K562 (cell line): ENCODE measurements at regions not wholly inside any gene's neighbourhood (a gene's known extent, or its start where the extent isn't known, plus 50 kb on each side); places are given as distances from the start of the nearest gene placed in this dataset.

Experiments
- ATAC-seq: fragments of 200-7000 bp; cut with Tn5 transposase; 3 replicates; pipeline ENCODE4 v1.9.1; 2020; ENCODE audit warnings: moderate library complexity
- BruUV-seq: library from RNA; stranded (reverse); fragments of 400-500 nt; replicated peaks from 2 replicates; lab custom pipeline; 2021; lab: Mats Ljungman, UMichigan
- CTCF ChIA-PET: fragments of 300-600 bp; formaldehyde crosslinking; extraction: SDS; loops from one replicate; lab custom pipeline; 2021; ENCODE audit warnings: low intra/inter-chr PET ratio; lab: Yijun Ruan, JAX
- POLR2A ChIA-PET: fragments of 300-600, 350-650 bp; sonication (Branson Sonifier 250); formaldehyde crosslinking; extraction: SDS; loops from one replicate; lab custom pipeline; 2021; ENCODE audit warnings: antibody characterized with exemption, inconsistent platforms; lab: Yijun Ruan, JAX
- DNase-seq, 4 experiments: peaks; one replicate each; pipeline versions ENCODE4 v3.0.0 to v3.0.0-alpha.2; 2011 to 2018; ENCODE audit warnings: low spot score in 3 of 4, mixed read lengths in 3 of 4; ENCODE audit errors: extremely low read depth in 1 of 4
- FAIRE-seq: peaks from 2 replicates; lab custom pipeline; 2011; peaks lifted over from hg19 to GRCh38; lab: Jason Lieb, UNC
- H2AFZ ChIP-seq: 2 replicates; pipeline ENCODE4 v1.6.0; 2011; ENCODE audit warnings: low read depth, low read length, control low read depth, inconsistent platforms
- H3K27ac ChIP-seq: fragments of 200-600 bp; 3 replicates; pipeline ENCODE4 v1.8.0; 2011; ENCODE audit warnings: low read depth, mild to moderate bottlenecking, control low read depth, inconsistent platforms, low read length, moderate library complexity, mixed read lengths; ENCODE audit errors: extremely low read depth
- H3K27me3 ChIP-seq, 2 experiments: fragments of 300-600 bp in 1 of 2; 2 replicates in 1 of 2; 3 replicates in 1 of 2; pipeline versions ENCODE4 v1.6.0 to v1.8.0; 2011; ENCODE audit warnings: inconsistent platforms in 2 of 2, low read length in 2 of 2, mild to moderate bottlenecking in 1 of 2, mixed read lengths in 1 of 2, moderate library complexity in 1 of 2; ENCODE audit not compliant: control insufficient read depth in 2 of 2, insufficient read depth in 2 of 2
- H3K36me3 ChIP-seq: fragments of 300-600 bp; 3 replicates; pipeline ENCODE4 v1.8.0; 2011; ENCODE audit warnings: mild to moderate bottlenecking, low read length, inconsistent platforms; ENCODE audit not compliant: control insufficient read depth, insufficient read depth
- H3K4me1 ChIP-seq, 2 experiments: fragments of 200-600 bp in 1 of 2; replicated peaks in 1 of 2; 2 replicates in 1 of 2; 3 replicates in 1 of 2; pipeline versions ENCODE4 v1.5.1 to v1.8.0; 2011; ENCODE audit warnings: inconsistent platforms in 2 of 2, low read length in 2 of 2, mild to moderate bottlenecking in 1 of 2, mixed read lengths in 1 of 2, moderate library complexity in 1 of 2; ENCODE audit not compliant: control insufficient read depth in 2 of 2, insufficient read depth in 2 of 2
- H3K4me2 ChIP-seq: 2 replicates; pipeline ENCODE4 v1.6.1; 2011; ENCODE audit warnings: low read length, control low read depth, inconsistent platforms, mixed read lengths; ENCODE audit not compliant: insufficient read depth
- H3K4me3 ChIP-seq: fragments of 200-600 bp; sonication (generic), shearing (Covaris generic); 2 replicates; pipeline ENCODE4 v1.5.1; 2016; ENCODE audit warnings: control low read depth, inconsistent platforms
- H3K79me2 ChIP-seq: fragments of 200-600 bp; 3 replicates; pipeline ENCODE4 v1.8.0; 2011; ENCODE audit warnings: low read length, inconsistent platforms; ENCODE audit not compliant: control insufficient read depth, insufficient read depth
- H3K9ac ChIP-seq, 2 experiments: 2 replicates each; pipeline versions ENCODE4 v1.6.0 to v1.6.1; 2011; ENCODE audit warnings: low read depth in 2 of 2, low read length in 2 of 2, control low read depth in 1 of 2, inconsistent platforms in 1 of 2, mild to moderate bottlenecking in 1 of 2, mixed read lengths in 1 of 2; ENCODE audit not compliant: insufficient read depth in 1 of 2
- H3K9me1 ChIP-seq: one replicate; pipeline ENCODE4 v1.6.0; 2011; ENCODE audit warnings: inconsistent platforms, mild to moderate bottlenecking, low read length, moderate library complexity; ENCODE audit not compliant: control insufficient read depth, insufficient read depth
- H3K9me3 ChIP-seq: replicated peaks from 2 replicates; pipeline ENCODE4 v1.5.1; 2011; ENCODE audit warnings: low read depth, low read length, inconsistent platforms; ENCODE audit not compliant: control insufficient read depth, insufficient read depth
- H4K20me1 ChIP-seq: replicated peaks from 2 replicates; pipeline ENCODE4 v1.6.1; 2011; ENCODE audit warnings: low read length, inconsistent platforms, mixed read lengths; ENCODE audit not compliant: control insufficient read depth, insufficient read depth
- E4F1 ChIP-seq: fragments of 250-450 bp; sonication (Bioruptor Pico); IDR thresholded peaks from 2 replicates; pipeline ENCODE4 v1.5.0; 2021; ENCODE audit warnings: mild to moderate bottlenecking, borderline replicate concordance
- EP300 ChIP-seq: IDR thresholded peaks from 2 replicates; pipeline ENCODE4 v1.6.1; 2012; ENCODE audit warnings: low read length, improper control_type of control experiment
- EZH2 ChIP-seq: IDR thresholded peaks from 2 replicates; pipeline ENCODE4 v1.6.1; 2012; ENCODE audit warnings: low read depth, mild to moderate bottlenecking, inconsistent platforms, low read length, borderline replicate concordance
- FOSL1 ChIP-seq: fragments of 200-800 bp; sonication (Bioruptor generic); conservative IDR thresholded peaks from 2 replicates; pipeline ENCODE4 v1.6.1; 2016; ENCODE audit warnings: missing genetic modification characterization, missing compliant biosample characterization
- SP2 ChIP-seq: IDR thresholded peaks from 2 replicates; pipeline ENCODE4 v1.6.1; 2011; ENCODE audit warnings: mild to moderate bottlenecking, low read depth, low read length, moderate library complexity; ENCODE audit not compliant: poor library complexity, severe bottlenecking; ENCODE audit errors: extremely low read depth
- TCFL5 ChIP-seq: fragments of 250-450 bp; sonication (Bioruptor Pico); conservative IDR thresholded peaks from 2 replicates; pipeline ENCODE4 v1.6.1; 2021; ENCODE audit warnings: mild to moderate bottlenecking, moderate library complexity, matching md5 sums
- WGBS: fragments of 100-300 bp; shearing (Covaris generic); methylation state at CpG from one replicate; pipeline ENCODE4 v1.1.6; 2016; ENCODE audit warnings: low coverage, mixed read lengths; ENCODE audit not compliant: insufficient coverage; ENCODE audit errors: missing lambda C conversion rate; 5-methylcytosine and 5-hydroxymethylcytosine counted together
- in situ Hi-C: fragments of 300-500 bp; cut with MboI; formaldehyde crosslinking; loops from 4 replicates; pipeline ENCODE4 v1.15.0; 2018; ENCODE audit warnings: inconsistent platforms, mixed read lengths
- intact Hi-C: fragments of 100-400 bp; cut with micrococcal nuclease; formaldehyde crosslinking; loops from 2 replicates; pipeline ENCODE4 v1.14.2; 2022

DNA sequence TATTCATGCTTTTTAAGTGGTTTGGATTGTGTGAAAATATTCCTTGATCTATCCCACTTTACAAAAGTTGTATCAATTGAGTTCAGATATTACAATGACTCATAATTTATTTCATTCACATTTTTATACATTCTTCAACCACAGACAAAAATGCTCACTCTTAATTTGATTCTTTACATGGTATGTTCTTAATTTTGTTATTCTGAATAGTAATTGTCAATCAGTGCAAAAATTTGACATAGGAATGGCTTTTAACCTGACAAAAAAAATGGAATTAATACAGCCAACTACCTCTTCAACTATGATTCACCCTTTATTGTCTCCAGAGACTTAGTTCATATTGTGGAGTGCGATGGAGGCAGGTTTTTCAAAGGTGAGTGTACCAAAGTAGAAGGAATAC lies 1002.4 kb upstream of the ADGRL4 start:
- CTCF ChIA-PET: no interaction called here
- no peak for FAIRE-seq
- no peaks in the 10 kb centered on the region for H3K9me3 ChIP-seq
- no peaks in the 10 kb centered on the region for H3K36me3 ChIP-seq
- no peak overlapping the region for H3K27ac ChIP-seq
- no peaks in the 10 kb centered on the region for H3K4me1 ChIP-seq
- no peak overlapping the region for H2AFZ ChIP-seq
- BruUV-seq: no TSS peak
- POLR2A ChIA-PET: no interaction called here
- H4K20me1 ChIP-seq: no peaks in the 10 kb centered on the region
- H3K27me3 ChIP-seq: no peaks in the 10 kb centered on the region
- H3K9ac ChIP-seq: no peak overlapping the region
- no peak for DNase-seq
- ATAC-seq: no peak
- in situ Hi-C loops (no loop called here), intact Hi-C loops (no loop called here)
- H3K9me1 ChIP-seq: no peaks in the 10 kb centered on the region
- H3K4me2 ChIP-seq: no peak overlapping the region
- TF ChIP-seq EZH2: no peak
- 7% methylated on average over 1 of the region's 1 CpG for WGBS
- no peak overlapping the region for H3K4me3 ChIP-seq
- H3K79me2 ChIP-seq: no peaks in the 10 kb centered on the region

DNA sequence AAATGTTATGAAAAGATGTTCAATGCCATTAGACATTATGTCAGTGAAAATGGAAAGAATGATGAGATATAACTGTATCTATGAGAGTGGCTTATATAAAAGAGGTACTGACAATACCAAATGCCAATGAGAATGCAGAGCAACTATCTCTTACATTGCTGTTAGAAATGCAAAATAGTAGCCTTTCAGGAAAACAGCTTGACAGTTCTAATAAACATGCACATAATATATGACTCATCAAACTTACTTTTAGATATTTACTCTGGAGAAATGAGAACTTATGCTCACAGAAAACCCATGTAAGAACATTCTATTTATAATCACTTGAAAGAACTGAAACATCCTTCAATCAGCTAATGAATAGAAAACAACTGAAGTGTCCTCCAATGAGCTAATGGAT lies 996.7 kb upstream of the ADGRL4 start:
- no peak for ATAC-seq
- CTCF ChIA-PET: no interaction called here
- no peaks in the 10 kb centered on the region for H4K20me1 ChIP-seq
- H3K9ac ChIP-seq: no peak overlapping the region
- FAIRE-seq: no peak
- no peak overlapping the region for H3K4me2 ChIP-seq
- no peak for DNase-seq
- no peak overlapping the region for H3K4me3 ChIP-seq
- no peak overlapping the region for H2AFZ ChIP-seq
- no peaks in the 10 kb centered on the region for H3K9me1 ChIP-seq
- TF ChIP-seq E4F1 (CRISPR knock-in tag) (no peak), EP300 (no peak), TCFL5 (CRISPR knock-in tag) (no peak), SP2 (no peak), FOSL1 (tag) (no peak)
- no TSS peak for BruUV-seq
- H3K9me3 ChIP-seq: no peaks in the 10 kb centered on the region
- in situ Hi-C loops (no loop called here), intact Hi-C loops (no loop called here)
- H3K4me1 ChIP-seq: no peaks in the 10 kb centered on the region
- POLR2A ChIA-PET: no interaction called here
- H3K27me3 ChIP-seq: no peaks in the 10 kb centered on the region
- H3K79me2 ChIP-seq: no peaks in the 10 kb centered on the region
- H3K27ac ChIP-seq: no peak overlapping the region
- no peaks in the 10 kb centered on the region for H3K36me3 ChIP-seq
